NCI-H82 treated with DMSO at 0.1 percent for 48 hours (cell line): ENCODE measurements at regions not wholly inside any gene's neighbourhood (a gene's known extent, or its start where the extent isn't known, plus 50 kb on each side); places are given as distances from the start of the nearest gene placed in this dataset.
"Not testable (repeated sequence)": the region's sequence is repeated elsewhere in the genome, so short reads cannot be mapped to it uniquely, and the experiment has no call there.

ENCODE experiments used
- DNase-seq: peaks from one replicate; lab custom pipeline; 2025; ENCODE audit not compliant: unreplicated experiment; lab: John Stamatoyannopoulos, UW

DNA sequence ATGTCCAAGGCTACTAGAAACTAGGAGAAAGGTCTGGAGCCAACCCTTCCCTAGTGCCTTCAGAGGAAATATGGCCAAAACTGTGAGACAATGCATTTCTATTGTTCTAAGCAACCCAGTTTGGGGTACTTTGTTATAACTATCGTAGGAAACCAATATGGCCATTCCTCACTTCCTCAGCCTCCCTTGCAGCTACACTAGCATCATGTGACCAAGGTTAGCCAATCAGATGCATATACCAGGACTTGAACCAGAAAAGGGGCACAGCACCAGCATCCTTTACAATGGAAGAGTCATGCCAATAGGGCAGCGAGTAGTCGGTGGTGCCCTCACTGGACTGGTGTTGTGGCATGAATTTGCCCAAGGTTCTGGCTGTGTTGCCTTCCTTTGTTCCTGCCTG, 464.0 kb downstream of the TMEM114 start:
- no peak for DNase-seq

DNA sequence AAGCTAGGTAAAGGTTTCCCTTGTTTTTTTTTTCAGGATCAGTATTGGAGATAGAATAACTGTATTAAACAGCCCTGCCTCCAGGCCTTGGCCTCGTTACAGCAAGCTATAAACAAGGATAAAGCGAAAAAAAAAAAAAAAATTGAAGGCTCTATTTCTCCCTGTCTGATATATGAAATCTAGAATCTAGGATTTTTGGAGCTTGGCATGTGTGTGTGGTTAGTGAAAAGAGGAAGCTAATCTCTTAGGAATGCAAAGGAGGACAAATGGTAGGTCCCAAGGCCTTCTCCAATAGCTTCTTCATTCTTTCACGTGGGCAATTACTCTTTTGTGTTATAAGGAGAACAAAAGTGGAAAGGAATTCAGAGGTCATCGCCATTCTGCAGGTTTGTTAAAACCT, 470.3 kb downstream of the TMEM114 start:
- no peak for DNase-seq

DNA sequence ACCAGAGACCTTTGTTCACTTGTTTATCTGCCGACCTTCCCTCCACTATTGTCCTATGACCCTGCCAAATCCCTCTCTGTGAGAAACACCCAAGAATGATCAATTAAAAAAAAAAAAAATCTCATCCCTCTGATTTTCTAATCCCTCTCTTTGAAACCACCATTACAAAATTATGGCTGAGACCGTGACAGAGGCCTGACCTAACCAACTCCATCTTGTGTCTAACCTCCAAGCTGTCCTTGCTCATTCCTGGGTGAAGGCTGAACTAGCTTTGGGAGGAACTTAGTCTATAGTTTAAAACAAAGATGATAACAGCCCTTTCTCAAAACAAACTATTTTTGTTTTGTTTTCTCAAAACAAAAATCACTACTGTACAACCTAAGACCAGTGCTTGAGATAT, 474.5 kb downstream of the TMEM114 start:
- no peak for DNase-seq

DNA sequence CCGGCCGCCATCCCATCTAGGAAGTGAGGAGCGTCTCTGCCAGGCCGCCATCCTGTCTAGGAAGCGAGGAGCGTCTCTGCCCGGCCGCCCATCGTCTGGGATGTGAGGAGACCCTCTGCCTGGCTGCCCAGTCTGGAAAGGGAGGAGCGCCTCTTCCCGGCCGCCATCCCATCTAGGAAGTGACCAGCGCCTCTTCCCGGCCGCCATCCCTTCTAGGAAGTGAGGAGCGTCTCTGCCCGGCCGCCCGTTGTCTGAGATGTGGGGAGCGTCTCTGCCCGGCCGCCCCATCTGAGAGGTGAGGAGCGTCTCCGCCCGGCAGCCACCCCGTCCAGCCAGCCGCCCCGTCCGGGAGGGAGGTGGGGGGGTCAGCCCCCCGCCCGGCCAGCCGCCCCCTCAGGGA, 475.4 kb downstream of the TMEM114 start:
- not testable (repeated sequence) for DNase-seq

DNA sequence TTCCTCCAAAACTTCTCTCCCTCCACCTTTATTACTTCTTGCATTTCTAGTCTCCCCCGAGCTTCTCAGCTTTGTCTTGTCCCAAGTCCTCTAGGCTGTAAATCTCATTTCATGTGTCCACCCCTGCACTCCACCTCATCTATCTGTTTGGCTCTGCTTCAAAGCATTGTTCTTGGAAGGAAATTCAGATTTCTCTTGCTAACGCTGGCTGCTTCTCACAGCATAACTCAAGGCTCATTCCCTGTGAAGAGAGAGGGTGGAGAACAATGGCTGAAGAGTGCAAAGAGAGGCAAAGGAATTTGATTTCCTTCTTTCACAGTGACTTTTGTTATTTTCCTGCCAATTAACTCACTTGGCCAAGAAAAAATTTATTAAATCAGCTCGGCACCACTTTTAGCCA, 476.5 kb downstream of the TMEM114 start:
- no peak for DNase-seq

DNA sequence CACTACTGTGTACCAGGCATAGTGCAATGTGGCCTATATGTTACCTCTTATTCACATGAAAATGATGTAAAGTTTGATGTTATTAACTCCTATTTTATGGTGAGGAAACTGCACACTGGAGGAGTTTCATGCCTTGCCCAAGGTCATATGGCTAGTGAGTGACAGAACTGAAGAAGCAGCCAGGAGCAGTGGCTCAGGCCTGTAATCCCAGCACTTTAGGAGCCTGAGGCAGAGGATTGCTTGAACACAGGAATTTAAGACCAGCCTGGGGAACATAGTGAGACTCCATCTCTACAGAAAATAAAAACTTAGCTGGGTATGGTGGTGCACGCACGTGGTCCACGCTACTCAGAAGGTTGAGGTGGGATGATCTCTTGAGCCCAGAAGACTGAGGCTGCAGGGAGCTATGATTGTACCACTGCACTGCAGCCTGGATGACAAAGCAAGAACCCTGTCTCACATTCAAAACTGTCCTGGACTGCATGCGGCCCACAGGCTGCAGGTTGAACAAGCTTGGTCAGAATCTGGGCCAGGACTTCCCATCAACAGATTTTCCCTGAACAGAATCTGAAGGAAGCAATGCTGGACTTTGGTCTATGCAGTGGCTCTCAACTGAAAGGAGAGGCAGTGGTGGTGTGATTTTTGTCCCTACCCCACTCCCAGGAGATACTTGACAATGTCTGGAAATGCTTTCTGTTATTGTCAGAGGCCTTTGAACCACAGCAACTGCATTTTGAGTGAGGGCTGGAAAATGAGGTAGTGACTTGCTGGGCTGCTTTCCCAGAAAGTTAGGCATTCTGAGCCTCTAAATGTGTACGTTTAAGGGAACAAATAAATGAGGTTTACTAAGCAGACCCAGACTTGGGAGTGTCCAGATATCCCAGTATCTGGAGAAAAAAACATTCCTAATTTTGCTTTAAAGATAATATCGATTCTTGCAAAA, 479.5 kb downstream of the TMEM114 start:
- no peak for DNase-seq

DNA sequence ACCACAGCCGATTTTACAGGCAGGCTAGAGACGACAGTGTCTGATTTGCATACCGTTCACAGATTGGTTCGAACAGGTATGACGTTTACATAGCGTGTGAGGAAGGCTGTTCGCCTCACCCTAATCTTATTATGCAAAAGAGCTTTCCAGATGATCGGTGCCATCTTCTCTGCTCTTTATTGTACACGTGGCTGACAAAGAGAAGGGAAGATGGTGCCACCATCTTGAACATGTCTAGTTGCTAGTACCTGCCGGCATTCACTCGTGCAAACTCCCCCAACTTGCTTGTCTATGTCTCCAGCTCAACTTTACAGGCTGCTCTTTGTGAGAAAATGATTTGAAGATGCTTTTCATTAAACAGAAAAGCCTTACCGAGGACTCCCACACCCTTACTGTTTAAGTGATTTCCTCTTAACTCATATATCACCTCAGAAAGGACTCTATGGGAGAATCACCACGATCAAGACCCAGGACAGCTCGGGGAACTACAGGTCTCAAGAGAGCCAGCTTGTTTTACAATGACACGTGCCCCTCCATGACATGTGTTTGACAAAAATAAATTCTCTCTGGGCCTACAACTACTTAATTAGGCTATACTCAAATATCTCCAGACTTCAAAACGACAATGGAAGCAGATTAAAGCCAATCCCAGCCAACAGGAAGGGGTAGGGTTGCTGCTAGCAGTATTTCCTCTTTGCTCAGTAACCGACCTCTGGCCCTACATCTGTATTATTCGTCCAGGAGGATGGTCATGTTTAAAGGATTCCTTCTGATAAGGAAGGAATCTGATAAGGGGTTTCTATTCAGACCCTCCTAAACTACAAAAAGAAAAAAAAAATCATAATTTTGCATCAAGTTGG, 480.6 kb downstream of the TMEM114 start:
- DNase-seq, result no peak

DNA sequence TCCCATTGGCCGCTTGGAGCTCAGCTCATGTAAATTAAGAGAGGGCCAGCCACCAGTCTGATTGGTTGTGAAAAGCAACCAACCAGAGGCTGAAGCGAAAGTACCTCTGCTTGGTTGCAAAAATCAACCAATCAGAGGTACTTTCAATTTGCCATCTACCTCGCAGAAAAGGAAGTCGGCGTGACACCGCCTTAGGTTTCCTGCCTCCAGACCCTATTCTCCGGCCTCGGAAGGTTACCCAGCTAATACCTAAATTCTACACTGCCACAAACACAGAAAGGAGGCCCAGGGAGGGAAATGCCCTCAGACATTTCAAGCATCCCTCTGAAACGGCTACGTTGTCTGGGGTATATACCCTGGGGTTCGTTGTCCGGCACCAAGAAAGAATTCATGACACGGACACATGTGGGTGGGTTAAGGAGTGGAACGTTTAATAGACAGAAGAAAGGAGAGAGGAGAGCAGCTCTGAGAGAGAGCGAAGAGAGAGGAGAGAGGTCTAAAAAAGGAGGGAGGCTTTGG, 481.3 kb downstream of the TMEM114 start:
- no peak for DNase-seq

DNA sequence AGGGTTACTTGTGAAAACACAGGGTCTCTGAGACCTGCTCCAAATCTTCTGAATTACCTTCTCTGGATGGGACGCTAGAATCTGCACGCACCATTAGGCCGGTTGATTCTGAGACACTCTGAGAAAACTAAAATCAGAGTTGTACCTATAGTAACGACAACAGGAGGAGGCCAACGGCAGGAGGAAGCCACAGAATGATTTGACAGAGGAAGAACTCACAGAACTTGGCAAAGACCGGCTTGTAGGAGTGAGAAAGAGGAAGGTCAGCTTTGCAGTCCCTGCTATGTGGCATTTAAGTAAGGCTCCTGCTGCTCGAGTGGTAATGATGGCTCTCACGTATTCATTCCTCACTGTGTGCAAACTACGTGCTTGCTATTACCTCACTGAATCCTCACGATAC, 483.0 kb downstream of the TMEM114 start:
- no peak for DNase-seq

DNA sequence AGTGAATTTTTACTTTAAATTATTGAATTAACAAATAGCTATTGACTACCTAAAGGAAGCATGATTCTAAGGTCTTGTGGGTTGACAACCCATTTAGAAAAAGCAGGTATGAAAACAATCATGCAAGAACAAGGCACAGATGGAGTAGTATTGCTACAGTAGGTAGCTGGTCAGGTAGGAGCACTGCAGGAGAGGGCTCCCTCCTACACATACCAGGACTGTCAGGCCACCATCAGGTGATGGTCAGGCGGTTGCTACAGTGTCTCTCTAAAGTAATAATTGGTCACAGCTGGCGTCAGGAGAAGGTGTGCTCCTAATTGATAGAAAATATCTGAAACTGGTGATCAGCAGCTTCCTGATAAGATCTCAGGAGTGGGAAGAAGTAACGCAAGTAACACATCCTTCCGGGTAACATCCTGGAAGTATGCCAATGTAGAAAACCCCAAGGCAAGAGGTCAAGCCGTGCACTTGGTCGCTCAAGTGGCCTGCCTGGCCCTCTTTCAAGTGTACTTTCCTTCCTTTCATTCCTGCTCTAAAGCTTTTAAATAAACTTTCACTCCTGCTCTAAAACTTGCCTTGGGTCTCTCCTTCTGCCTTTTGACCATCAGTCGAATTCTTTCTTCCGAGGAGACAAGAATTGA, 486.5 kb downstream of the TMEM114 start:
- no peak for DNase-seq

DNA sequence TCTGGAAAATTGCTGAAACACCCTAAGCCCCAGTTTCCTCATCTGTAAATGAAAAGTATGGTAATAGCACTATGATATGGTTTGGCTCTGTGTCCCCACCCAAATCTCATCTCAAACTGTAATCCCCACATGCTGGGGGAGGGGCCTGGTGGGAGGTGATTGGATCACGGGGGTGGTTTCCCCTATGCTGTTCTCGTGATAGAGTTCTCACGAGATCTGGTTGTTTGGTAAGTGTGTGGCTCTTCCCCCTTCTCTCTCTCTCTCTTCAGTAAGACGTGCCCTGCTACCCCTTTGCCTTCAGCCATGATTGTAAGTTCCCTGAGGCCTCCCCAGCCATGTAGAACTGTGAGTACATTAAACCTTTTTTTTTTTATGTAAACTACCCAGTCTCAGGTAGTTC, 490.7 kb downstream of the TMEM114 start:
- DNase-seq, result no peak

DNA sequence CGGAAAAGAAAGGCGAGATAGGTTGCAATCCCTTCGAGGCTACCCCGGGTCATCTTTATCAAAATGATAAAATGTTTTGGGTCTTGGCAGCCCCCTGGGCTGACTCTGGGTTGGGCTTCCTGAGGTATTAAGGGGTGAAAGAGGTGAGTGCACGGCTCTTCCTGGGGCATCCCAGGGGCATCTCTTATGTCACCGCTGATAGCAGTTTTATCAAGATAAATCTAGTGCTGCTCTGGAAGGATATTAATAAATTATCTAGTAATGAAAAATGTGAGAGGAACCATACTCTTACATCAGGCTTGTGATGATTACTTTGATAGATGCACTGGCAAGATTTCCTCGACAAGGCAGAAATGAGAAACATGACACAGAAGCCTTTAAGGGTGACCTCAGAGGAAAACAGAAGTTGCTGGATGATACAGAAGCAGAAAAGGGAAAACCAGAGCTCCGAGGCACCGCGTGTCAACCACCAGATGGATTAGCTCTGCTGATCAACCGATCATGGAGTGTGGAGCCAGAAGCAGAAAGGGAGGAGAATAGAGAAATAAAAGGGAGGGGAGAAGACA, 491.3 kb downstream of the TMEM114 start:
- no peak for DNase-seq

DNA sequence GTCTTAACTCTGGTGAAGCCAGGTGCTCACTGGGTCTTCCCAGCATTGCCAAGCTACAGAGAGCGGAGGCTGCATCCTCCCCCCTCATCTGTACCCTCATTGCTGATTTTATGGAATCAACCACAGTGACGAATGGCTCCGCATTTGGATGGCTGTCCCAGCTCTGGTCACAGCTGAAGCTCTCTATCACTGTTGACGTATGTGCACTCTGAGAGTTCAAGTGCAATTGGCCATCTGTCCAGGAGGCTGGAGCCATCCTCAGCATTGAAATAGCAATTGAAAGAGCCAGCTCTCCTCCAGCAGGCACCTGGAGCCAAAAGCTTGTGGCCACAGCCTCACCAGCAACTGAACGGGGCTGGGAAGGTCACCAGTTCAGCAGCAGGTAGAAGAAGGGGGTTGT, 494.1 kb downstream of the TMEM114 start:
- DNase-seq, result no peak

DNA sequence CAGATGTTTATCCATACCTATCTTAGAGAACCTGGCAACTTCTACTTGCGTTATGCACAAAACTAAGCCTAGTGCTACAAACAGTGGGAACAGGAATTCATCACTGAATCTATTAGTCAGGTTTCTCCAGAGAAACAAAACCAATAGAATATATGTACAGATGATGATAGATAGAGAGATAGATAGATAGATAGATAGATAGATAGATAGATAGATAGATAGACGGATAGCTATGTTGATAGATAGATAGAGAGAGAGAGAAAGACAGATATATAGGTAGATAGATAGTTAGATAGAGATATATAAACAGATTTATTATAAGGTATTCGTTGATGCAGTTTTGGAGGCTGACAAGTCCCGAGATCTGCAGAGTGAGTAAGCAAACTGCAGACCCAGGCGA, 495.6 kb downstream of the TMEM114 start:
- DNase-seq, result no peak

DNA sequence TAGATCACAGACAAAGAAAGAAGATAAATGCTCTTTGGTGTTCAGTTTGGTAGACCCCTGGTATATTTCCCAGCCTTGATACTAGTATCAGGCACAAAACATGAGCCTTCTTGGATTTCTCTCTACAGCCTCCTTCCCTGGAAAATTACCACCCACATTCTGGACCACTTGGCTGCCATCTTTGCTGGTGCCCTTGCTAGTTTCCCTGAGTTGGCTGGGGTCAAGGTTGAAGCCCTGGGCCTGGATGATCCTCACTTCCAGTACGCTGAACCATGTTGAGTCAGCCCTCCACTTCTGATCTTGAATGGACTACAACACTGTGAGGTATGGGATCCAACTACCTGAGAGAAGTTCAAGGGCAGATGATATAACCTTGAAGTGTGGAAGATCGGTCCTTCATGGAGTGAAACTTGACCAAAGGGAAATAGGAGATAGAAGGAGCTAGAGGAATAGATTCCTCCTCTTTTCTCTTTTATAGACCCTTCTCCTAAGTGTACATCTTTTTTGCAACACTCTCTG, 501.4 kb downstream of the TMEM114 start:
- no peak for DNase-seq

DNA sequence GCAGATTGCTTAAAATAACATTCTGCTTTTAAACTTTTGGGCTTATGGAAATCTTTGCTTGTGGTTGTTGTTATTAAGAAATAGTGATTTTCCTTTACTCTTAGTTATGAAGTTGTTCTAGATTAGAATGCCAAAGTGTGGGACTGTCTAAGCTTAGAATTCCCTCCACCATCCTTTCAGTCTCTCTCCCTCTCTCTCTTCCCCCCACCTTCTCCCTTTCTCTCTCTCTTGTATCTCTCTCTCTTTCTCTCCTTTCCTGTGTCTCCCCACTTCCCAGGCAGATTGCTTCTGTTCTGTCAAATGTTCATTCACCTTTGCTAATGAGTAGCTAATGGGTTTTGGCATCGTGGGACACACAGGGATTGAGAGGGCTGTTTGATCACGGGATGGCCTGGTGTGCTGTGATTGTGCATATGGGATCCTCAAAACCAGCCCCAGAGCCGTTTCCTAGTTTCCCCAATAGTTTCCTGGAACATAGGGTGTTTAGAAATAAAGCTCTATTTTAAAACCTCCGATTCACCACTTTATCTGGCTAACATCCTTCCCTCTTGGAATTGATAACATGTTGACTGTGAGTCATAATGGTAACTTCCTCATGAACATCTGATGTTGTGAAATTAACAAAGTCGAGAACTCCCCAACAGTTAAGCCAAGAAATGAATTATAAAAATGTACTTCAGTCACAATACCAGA, 502.6 kb downstream of the TMEM114 start:
- no peak for DNase-seq

DNA sequence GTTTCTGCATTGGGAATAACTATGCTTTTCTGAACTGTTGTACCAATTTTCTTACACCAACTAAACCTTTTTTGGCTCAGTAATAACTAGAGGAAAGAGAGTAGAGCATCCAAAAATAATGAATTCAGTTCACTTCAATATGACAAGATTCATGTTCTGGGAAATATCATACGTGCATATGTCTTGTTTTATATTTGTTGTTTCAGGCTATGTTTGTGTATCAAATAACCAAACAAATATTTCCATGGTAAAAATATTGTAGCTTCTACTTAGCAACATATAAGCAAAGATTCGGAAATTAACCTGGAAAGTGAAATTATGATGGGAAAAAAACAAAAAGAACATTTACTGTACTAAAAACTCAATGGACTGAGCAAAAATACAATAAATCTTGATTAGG, 503.2 kb downstream of the TMEM114 start:
- no peak for DNase-seq

DNA sequence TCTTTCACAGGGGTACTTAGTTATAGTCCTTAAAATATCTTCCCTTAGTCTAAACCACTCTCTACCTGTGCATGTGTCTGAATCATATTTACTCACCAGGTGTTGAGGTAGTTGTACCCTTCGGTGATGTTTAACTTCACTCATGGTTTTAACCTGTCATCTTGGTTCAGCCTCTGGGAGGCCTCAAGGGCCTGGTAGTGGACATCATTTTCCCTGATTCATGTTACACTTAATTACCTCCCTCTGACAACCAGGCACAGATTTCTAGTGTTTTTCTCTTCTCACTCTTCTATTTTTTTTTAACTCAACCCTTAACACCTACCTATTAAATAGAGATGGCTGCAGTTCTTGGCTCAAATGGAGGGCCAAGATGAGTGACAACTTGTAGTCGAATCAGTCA, 505.4 kb downstream of the TMEM114 start:
- no peak for DNase-seq

DNA sequence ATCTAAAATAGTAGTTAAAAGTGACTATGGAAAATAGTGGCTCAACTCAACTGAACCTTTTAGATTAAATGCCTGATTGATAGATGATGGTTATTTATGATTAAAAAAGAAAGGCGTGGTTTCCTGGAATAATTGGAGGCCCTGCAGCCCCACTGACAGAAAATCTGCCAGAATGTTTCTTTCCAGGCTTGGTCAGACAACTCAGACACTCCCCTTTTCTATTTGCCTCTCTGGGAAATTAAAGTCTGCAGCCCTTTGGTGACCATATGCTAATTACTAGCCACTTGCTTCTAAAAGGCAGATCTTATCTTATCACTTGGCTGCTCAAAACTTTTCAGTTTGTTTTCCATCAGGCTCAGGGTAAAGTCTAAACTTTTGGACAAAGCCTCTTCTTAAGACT, 506.0 kb downstream of the TMEM114 start:
- DNase-seq, result no peak

DNA sequence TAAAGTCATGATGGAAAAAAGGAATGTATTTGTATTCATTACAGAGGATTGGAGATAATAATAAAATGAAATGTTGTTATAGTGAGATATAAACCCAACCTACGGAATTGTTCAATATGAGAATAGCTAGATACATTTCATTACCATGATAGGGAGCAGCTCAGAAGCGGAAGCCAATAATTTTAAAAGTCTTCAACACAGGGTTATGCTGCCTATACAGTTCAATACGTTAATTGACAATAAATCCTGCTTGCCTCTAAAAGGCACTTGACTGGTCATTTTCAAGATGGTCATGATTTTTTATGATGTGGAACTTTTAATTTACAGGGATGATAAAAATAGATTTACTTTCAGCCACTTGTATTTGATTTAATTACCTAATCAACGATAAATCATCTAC, 506.8 kb downstream of the TMEM114 start:
- no peak for DNase-seq
